ENCODE measurements at regions not wholly inside any gene's neighbourhood (a gene's known extent, or its start where the extent isn't known, plus 50 kb on each side); places are given as distances from the start of the nearest gene placed in this dataset.
A peak's percentile ranks its signal among the peaks of the same experiment; 100 is the strongest.

DNA sequence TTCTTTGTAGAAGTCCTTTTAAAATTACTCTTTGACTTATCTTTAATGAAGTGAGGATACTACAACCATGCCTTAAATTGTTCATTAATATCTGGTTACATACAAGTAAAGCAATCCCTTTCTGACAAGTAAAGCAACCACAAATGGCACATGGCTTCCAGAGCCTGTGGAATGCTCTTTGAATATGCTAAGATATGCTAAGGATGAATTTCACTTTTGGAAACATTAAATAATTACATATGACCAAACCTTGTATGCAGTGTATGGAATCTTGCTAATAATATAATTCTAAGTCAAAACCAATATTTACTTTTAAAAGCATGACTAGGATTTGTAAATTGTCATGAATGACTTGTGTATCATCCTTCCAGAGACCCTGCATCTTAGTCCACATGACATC is 1711.2 kb upstream of the CELF4 start:
- Histone ChIP-seq H3K9ac (ENCODE audit: low read length) (no peak overlapping the region), H3K4me3 (ENCODE audit: insufficient read depth, low read depth, low read length) (no peak overlapping the region), H2AFZ (ENCODE audit: low read depth, low read length) (no peak overlapping the region), H3K36me3 (ENCODE audit: insufficient read depth, low read length) (no peaks in the 10 kb centered on the region), H3K4me1 (ENCODE audit: insufficient read depth, low read length) (no peaks in the 10 kb centered on the region), H3K4me2 (ENCODE audit: low read length) (no peak overlapping the region), H3K9me3 (ENCODE audit: insufficient read depth, low read depth, low read length) (no peaks in the 10 kb centered on the region), H4K20me1 (ENCODE audit: insufficient read depth, low read length) (no peaks in the 10 kb centered on the region), H3K27me3 (ENCODE audit: insufficient read depth, low read length) (no peaks in the 10 kb centered on the region), H3K79me2 (ENCODE audit: insufficient read depth, low read length) (no peaks in the 10 kb centered on the region), H3K27ac (ENCODE audit: low read depth, low read length) (no peak overlapping the region)
- Mint-ChIP-seq H3K4me3 (ENCODE audit: unreplicated experiment) (no peak overlapping the region), H3K4me1 (ENCODE audit: low read depth, unreplicated experiment) (no peaks in the 10 kb centered on the region), H3K9me3 (ENCODE audit: unreplicated experiment) (no peaks in the 10 kb centered on the region), H3K27ac (ENCODE audit: unreplicated experiment) (no peak overlapping the region), H3K27me3 (ENCODE audit: low read depth, unreplicated experiment) (no peaks in the 10 kb centered on the region), H3K36me3 (ENCODE audit: low read depth, unreplicated experiment) (no peaks in the 10 kb centered on the region)
- DNase-seq (ENCODE audit: low read depth) (no peak), FAIRE-seq (no peak)
- TF ChIP-seq, protein P1, sequence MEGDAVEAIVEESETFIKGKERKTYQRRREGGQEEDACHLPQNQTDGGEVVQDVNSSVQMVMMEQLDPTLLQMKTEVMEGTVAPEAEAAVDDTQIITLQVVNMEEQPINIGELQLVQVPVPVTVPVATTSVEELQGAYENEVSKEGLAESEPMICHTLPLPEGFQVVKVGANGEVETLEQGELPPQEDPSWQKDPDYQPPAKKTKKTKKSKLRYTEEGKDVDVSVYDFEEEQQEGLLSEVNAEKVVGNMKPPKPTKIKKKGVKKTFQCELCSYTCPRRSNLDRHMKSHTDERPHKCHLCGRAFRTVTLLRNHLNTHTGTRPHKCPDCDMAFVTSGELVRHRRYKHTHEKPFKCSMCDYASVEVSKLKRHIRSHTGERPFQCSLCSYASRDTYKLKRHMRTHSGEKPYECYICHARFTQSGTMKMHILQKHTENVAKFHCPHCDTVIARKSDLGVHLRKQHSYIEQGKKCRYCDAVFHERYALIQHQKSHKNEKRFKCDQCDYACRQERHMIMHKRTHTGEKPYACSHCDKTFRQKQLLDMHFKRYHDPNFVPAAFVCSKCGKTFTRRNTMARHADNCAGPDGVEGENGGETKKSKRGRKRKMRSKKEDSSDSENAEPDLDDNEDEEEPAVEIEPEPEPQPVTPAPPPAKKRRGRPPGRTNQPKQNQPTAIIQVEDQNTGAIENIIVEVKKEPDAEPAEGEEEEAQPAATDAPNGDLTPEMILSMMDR (IDR thresholded peaks at IDR 0.05; ENCODE audit: insufficient read depth, low read depth, low read length), result no peak
- no peak for TF ChIP-seq EZH2 (IDR thresholded peaks at IDR 0.05; ENCODE audit: insufficient read depth, low read length)

DNA sequence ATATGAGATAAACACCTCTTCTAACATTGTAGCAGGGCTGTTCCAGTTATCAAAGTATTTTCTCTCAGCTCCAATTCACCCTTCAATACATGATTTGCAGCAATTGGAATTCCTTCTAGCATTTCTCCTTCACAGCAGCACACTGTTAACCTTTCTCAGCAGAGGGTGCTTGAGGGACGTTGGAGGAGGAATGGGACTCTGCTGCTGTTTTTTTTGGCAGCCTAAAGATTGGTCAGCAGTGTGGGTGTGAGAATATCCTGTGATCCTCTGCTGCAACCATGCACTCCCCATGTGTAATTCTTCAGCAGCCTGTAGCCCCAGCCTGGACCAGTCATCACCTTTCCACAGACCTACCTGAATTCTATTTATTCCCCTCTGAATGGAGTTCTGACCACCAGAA is 1708.9 kb upstream of the CELF4 start:
- Histone ChIP-seq H3K4me2 (ENCODE audit: low read length) (no peak overlapping the region), H3K79me2 (ENCODE audit: insufficient read depth, low read length) (no peaks in the 10 kb centered on the region), H3K36me3 (ENCODE audit: insufficient read depth, low read length) (no peaks in the 10 kb centered on the region), H3K27me3 (ENCODE audit: insufficient read depth, low read length) (no peaks in the 10 kb centered on the region), H3K9me3 (ENCODE audit: insufficient read depth, low read depth, low read length) (no peaks in the 10 kb centered on the region), H2AFZ (ENCODE audit: low read depth, low read length) (no peak overlapping the region), H4K20me1 (ENCODE audit: insufficient read depth, low read length) (no peaks in the 10 kb centered on the region), H3K4me1 (ENCODE audit: insufficient read depth, low read length) (no peaks in the 10 kb centered on the region), H3K4me3 (ENCODE audit: insufficient read depth, low read depth, low read length) (no peak overlapping the region), H3K9ac (ENCODE audit: low read length) (no peak overlapping the region), H3K27ac (ENCODE audit: low read depth, low read length) (no peak overlapping the region)
- H3K4me1 Mint-ChIP-seq (ENCODE audit: low read depth, unreplicated experiment), result no peaks in the 10 kb centered on the region
- no peaks in the 10 kb centered on the region for H3K9me3 Mint-ChIP-seq (ENCODE audit: unreplicated experiment)
- H3K4me3 Mint-ChIP-seq (ENCODE audit: unreplicated experiment), result no peak overlapping the region
- no peak overlapping the region for H3K27ac Mint-ChIP-seq (ENCODE audit: unreplicated experiment)
- FAIRE-seq (no peak), DNase-seq (ENCODE audit: low read depth) (peak; percentile 50)
- TF ChIP-seq, protein P1 (IDR thresholded peaks at IDR 0.05; ENCODE audit: insufficient read depth, low read depth, low read length), result no peak
- TF ChIP-seq EZH2 (IDR thresholded peaks at IDR 0.05; ENCODE audit: insufficient read depth, low read length), result no peak
- no peaks in the 10 kb centered on the region for H3K27me3 Mint-ChIP-seq (ENCODE audit: low read depth, unreplicated experiment)
- H3K36me3 Mint-ChIP-seq (ENCODE audit: low read depth, unreplicated experiment), result no peaks in the 10 kb centered on the region

DNA sequence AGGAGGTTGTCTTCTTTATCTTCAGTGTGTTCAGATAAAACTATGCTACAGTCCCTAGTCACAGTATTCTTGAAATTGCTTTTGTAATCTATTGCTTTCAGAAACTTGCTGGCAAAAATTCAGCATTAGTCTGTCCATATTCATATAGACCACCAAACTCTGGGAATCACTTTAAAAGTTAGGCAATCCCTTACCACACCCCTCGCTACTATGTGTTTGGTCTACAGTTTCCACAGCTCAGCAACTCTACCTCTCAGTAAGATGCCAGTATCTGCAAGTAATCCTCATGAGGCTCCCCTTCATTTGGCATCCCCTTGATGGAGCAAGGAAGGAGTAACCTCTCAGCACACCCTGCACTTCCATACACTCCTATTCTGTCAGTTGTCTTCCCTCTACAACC is 1706.6 kb upstream of the CELF4 start:
- Mint-ChIP-seq H3K27me3 (ENCODE audit: low read depth, unreplicated experiment) (no peaks in the 10 kb centered on the region), H3K9me3 (ENCODE audit: unreplicated experiment) (no peaks in the 10 kb centered on the region), H3K4me1 (ENCODE audit: low read depth, unreplicated experiment) (no peaks in the 10 kb centered on the region), H3K36me3 (ENCODE audit: low read depth, unreplicated experiment) (no peaks in the 10 kb centered on the region), H3K4me3 (ENCODE audit: unreplicated experiment) (no peak overlapping the region), H3K27ac (ENCODE audit: unreplicated experiment) (no peak overlapping the region)
- H3K9me3 ChIP-seq (ENCODE audit: insufficient read depth, low read depth, low read length), result no peaks in the 10 kb centered on the region
- no peak overlapping the region for H3K9ac ChIP-seq (ENCODE audit: low read length)
- no peaks in the 10 kb centered on the region for H4K20me1 ChIP-seq (ENCODE audit: insufficient read depth, low read length)
- FAIRE-seq, result no peak
- H3K4me2 ChIP-seq (ENCODE audit: low read length), result no peak overlapping the region
- no peaks in the 10 kb centered on the region for H3K4me1 ChIP-seq (ENCODE audit: insufficient read depth, low read length)
- DNase-seq (ENCODE audit: low read depth), result no peak
- no peak overlapping the region for H3K4me3 ChIP-seq (ENCODE audit: insufficient read depth, low read depth, low read length)
- H2AFZ ChIP-seq (ENCODE audit: low read depth, low read length), result no peak overlapping the region
- no peak for TF ChIP-seq EZH2 (IDR thresholded peaks at IDR 0.05; ENCODE audit: insufficient read depth, low read length)
- TF ChIP-seq, protein P1 (IDR thresholded peaks at IDR 0.05; ENCODE audit: insufficient read depth, low read depth, low read length), result no peak
- H3K36me3 ChIP-seq (ENCODE audit: insufficient read depth, low read length), result no peaks in the 10 kb centered on the region
- H3K27ac ChIP-seq (ENCODE audit: low read depth, low read length), result no peak overlapping the region
- H3K27me3 ChIP-seq (ENCODE audit: insufficient read depth, low read length), result no peaks in the 10 kb centered on the region
- no peaks in the 10 kb centered on the region for H3K79me2 ChIP-seq (ENCODE audit: insufficient read depth, low read length)
